NCI-H82 treated with DMSO at 0.1 percent for 48 hours (cell line): ENCODE measurements at regions not wholly inside any gene's neighbourhood (a gene's known extent, or its start where the extent isn't known, plus 50 kb on each side); places are given as distances from the start of the nearest gene placed in this dataset.
"Not testable (repeated sequence)": the region's sequence is repeated elsewhere in the genome, so short reads cannot be mapped to it uniquely, and the experiment has no call there.

Experiments
- DNase-seq: peaks from one replicate; lab custom pipeline; 2025; ENCODE audit not compliant: unreplicated experiment; lab: John Stamatoyannopoulos, UW

GRCh38 chrX:13387666-13388494, 68.0 kb upstream of the ATXN3L start:
- no peak for DNase-seq

- peak; percentile 34 for DNase-seq
Measured at GRCh38 chrX:13386636-13387035, 66.8 kb upstream of the ATXN3L start.

- no peak for DNase-seq
Measured at GRCh38 chrX:13386092-13386491, 66.2 kb upstream of the ATXN3L start.

- DNase-seq, result no peak
Measured at GRCh38 chrX:13383907-13384306, 64.1 kb upstream of the ATXN3L start.

- no peak for DNase-seq
Measured at GRCh38 chrX:13381514-13381913, 61.7 kb upstream of the ATXN3L start.

GRCh38 chrX:13380211-13380610, 60.4 kb upstream of the ATXN3L start:
- DNase-seq, result no peak

GRCh38 chrX:13378562-13379518, 59.0 kb upstream of the ATXN3L start:
- not testable (repeated sequence) for DNase-seq

- DNase-seq, result peak; percentile 97
Measured at GRCh38 chrX:13377550-13377934, 57.7 kb upstream of the ATXN3L start.

DNA sequence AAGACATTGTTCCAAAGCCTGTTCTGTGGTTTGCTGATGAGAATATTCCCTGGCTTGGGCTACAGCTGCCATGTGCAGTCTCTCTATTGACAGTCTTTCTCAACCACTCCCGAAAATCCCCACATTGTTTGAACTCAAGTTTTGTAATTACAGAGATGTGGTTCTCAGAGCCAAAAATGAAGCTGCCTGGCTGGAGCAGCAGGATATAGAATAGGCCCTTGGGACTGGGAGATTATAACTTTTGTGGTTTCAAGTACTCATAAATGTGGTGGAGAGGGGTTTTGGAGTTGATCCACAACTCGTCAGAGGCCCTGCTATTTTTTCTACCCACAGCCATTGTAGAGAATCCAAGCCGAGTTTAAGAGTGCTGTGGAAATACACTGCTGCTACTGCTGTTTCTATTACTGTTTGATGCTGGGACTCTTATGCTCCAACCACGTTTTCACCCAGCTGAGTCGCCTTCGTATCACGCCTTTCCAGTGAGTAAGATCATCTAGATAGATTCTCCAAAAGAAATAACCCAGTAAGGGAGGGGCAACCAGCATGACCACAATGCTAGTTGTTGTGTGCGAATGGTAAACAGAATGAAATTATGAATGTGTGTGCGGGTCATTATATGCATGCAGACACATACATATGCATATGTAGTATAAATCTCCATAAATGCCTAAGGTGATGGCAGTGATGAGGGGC, 57.1 kb upstream of the ATXN3L start:
- peak; percentile 83 for DNase-seq

DNA sequence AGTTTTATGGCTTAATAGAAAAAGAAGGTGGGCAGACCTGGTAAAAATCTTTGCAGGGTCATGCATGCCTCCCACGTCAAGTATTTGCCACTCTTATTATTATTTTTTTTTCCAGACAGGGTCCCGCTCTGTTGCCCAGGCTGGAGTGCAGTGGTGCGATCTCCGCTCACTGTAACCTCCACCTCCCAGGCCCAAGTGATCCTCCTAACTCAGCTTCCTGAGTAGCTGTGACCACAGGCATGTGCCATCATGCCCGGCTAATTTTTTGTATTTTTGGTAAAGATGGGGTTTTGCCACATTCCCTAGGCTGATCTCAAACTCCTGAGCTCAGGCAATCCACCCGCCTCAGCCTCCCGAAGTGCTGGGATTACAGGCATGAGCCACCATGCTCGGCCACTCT, 55.7 kb upstream of the ATXN3L start:
- DNase-seq, result not testable (repeated sequence)

- DNase-seq, result peak; percentile 62
Measured at GRCh38 chrX:13374364-13374763, 54.5 kb upstream of the ATXN3L start.

DNA sequence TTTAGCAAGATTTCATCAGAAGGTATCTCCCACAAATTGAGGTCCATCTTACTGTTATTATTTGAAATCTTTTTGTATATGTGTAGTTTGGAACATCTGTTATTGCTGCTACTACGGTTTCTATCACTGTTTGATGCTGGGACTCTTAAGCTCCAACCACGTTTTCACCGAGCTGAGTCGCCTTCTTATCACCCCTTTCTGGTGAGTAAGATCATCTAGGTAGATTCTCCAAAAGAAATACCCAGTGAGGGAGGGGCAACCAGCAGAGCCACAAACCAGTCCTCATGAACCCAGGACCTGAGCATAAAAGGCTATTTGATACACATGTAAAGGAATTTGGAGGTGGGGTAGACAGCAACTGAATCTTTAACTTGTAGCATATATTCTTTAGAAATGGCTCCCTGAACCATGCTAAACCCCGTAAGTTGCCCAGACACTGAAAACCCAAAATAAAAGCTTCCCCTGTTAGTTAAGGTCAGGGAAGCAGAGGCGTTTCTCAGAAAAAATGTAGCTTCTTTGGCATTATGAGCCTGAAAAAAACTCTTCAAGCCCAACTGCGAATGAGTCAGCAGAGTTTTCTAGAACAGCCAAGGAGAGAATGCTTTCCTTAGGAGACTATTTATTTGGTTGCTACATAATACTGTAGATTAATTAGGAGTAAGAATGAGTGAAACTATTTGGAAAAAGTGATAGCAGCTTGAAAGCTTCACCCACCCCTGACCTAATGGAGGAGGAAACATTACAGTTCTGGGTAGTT, 53.8 kb upstream of the ATXN3L start:
- DNase-seq, result no peak

GRCh38 chrX:13373027-13373426, 53.2 kb upstream of the ATXN3L start:
- no peak for DNase-seq

DNA sequence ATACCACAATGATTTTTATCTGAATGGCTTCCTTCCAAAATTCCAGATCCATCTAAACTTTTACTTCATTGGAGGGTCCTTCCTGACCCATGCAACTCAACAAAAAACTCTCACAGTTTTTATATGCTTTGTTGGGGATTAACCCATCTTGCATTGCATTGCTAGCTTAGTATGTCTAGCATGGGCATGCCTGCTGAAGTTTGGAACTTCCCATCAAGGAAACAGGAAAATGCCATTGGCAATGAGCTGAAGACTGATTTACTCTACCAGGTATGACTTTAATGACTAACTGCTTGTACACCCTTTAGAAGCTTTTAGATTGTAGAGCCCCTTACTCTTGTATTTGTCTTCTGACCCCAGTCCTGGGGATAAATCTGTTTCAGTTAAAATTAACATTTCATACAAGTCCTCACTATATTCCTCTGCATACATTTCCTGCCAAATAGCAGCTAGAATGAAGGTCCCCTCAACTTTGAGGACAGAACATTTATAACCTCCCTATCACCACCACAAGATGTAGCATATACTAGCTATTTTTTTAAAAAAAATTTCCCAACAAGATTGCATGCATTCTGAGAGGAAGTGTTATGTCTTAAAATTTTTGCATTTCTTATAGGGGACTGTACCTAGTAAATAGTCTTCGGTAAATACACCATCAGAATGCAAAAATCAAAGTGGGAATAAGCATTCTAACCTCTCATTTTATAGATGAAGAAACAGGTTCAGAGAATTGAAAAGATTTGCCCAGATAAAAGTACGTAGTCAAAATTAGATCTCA, 52.5 kb upstream of the ATXN3L start:
- no peak for DNase-seq

DNA sequence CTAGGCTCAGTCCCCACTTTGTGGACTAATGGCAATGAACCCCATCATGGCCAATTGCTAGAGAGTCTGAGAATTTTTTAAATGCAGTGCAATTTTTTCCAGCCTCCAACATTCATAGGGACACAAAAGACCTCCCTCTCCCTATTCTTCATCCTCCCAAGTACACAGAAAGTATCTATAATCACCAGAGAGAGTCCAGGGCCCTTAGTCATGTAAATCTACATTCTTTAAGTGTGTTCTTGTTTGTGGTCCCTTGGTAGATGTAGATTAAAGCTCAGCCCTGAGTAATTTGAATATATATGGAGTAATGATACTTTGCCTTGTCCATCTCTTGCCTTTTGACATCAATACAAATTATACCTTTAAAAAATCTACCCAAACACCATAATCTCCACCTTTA, 51.3 kb upstream of the ATXN3L start:
- DNase-seq, result no peak

DNA sequence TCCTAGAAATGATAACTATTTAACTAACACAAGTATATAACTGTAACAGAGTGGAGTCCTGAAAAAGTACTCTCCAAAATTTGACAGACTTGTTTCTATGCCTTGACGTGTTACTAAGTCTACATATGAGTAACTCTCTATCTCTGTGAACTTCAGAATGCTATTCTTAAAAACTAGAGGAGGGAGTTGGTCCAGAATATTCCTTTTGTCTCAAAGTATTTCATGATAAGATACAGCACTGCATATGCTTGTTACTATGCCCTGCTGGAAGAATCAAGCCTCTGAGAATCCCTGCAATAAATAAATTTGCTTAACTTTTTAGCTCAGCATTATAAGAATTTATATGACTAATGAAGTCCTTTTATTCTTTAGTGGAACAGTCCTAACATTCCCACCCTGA, 50.9 kb upstream of the ATXN3L start:
- DNase-seq, result no peak
